ENCODE measurements at regions not wholly inside any gene's neighbourhood (a gene's known extent, or its start where the extent isn't known, plus 50 kb on each side); places are given as distances from the start of the nearest gene placed in this dataset.

GRCh38 chr2:18125303-18125702, 246.8 kb downstream of the KCNS3 start:
- Histone ChIP-seq H3K4me1 (ENCODE audit: control insufficient read depth in 2 of 2, insufficient read depth in 2 of 2, low read length in 2 of 2) (no peaks in the 10 kb centered on the region), H3K27me3 (replicated peaks in 1 of 4; ENCODE audit: control extremely low read depth in 1 of 4, control insufficient read depth in 3 of 4, insufficient read depth in 4 of 4, low read length in 3 of 4) (peaks cover 0 to 10% (median 2%) of the 10 kb centered on the region in 4 experiments), H3K4me3 (ENCODE audit: control extremely low read depth in 1 of 5, extremely low read depth in 1 of 5, insufficient read depth in 1 of 5, low read depth in 2 of 5, low read length in 4 of 5) (no peak overlapping the region), H3K4me2 (replicated peaks; ENCODE audit: low read depth, low read length, poor library complexity, severe bottlenecking) (no peak overlapping the region), H3K79me2 (ENCODE audit: control insufficient read depth, insufficient read depth, low read length) (no peaks in the 10 kb centered on the region), H3K9me3 (ENCODE audit: control extremely low read depth in 1 of 3, control insufficient read depth in 2 of 3, insufficient read depth in 1 of 3, low read length in 2 of 3) (no peaks in the 10 kb centered on the region), H3K9ac (ENCODE audit: low read length) (no peak overlapping the region), H3K27ac (ENCODE audit: low read length in 2 of 2) (no peak overlapping the region), H3K36me3 (replicated peaks in 1 of 2; ENCODE audit: control extremely low read depth in 1 of 2, control insufficient read depth in 1 of 2, extremely low read depth in 1 of 2, insufficient read depth in 2 of 2, low read length in 1 of 2) (no peaks in the 10 kb centered on the region), H4K20me1 (ENCODE audit: control insufficient read depth, insufficient read depth, low read length, poor library complexity, severe bottlenecking) (no peaks in the 10 kb centered on the region), H2AFZ (ENCODE audit: insufficient read depth, low read depth, low read length, poor library complexity, severe bottlenecking) (no peak overlapping the region)
- intact Hi-C loops (cut with micrococcal nuclease): no loop called here
- CTCF ChIA-PET: no interaction called here
- POLR2A ChIA-PET: interaction anchor here (0.7 kb wide), 1 partner anchor 241 kb away, joined by 3 read pairs; no protein-coding TSS in a partner anchor
- TF ChIP-seq CTCF (IDR thresholded peaks at IDR 0.05) (no peak), EZH2 (IDR thresholded peaks at IDR 0.05; ENCODE audit: borderline replicate concordance, insufficient read depth, low read depth, low read length, poor library complexity, severe bottlenecking) (no peak)
- Mint-ChIP-seq H3K9me3 (ENCODE audit: insufficient read depth) (no peaks in the 10 kb centered on the region), H3K4me1 (peaks cover 4% of the 10 kb centered on the region), H3K27ac (no peak overlapping the region), H3K4me3 (no peak overlapping the region), H3K27me3 (peaks cover 28% of the 10 kb centered on the region)
- WGBS (ENCODE audit: insufficient coverage): 100% methylated on average over 1 of the region's 1 CpG
- ATAC-seq (ENCODE audit: low read depth) (no peak), DNase-seq (no peak)

GRCh38 chr2:18124116-18124835, 245.8 kb downstream of the KCNS3 start:
- Mint-ChIP-seq H3K4me3 (no peak overlapping the region), H3K4me1 (peaks cover 4% of the 10 kb centered on the region), H3K27me3 (peaks cover 34% of the 10 kb centered on the region), H3K9me3 (ENCODE audit: insufficient read depth) (no peaks in the 10 kb centered on the region), H3K27ac (no peak overlapping the region)
- no peaks in the 10 kb centered on the region for H3K4me1 ChIP-seq (ENCODE audit: control insufficient read depth in 2 of 2, insufficient read depth in 2 of 2, low read length in 2 of 2)
- H3K9ac ChIP-seq (ENCODE audit: low read length): no peak overlapping the region
- intact Hi-C loops (cut with micrococcal nuclease): no loop called here
- ChIA-PET POLR2A (no interaction called here), CTCF (interaction anchor here (1.1 kb wide), 1 partner anchor 25 kb away, joined by 4 read pairs; no protein-coding TSS in a partner anchor)
- no peak overlapping the region for H3K4me3 ChIP-seq (ENCODE audit: control extremely low read depth in 1 of 5, extremely low read depth in 1 of 5, insufficient read depth in 1 of 5, low read depth in 2 of 5, low read length in 4 of 5)
- no peak overlapping the region for H3K27ac ChIP-seq (ENCODE audit: low read length in 2 of 2)
- WGBS (ENCODE audit: insufficient coverage): 91% methylated on average over 1 of the region's 6 CpGs
- DNase-seq (no peak), ATAC-seq (ENCODE audit: low read depth) (no peak)
- no peaks in the 10 kb centered on the region for H3K79me2 ChIP-seq (ENCODE audit: control insufficient read depth, insufficient read depth, low read length)
- H3K36me3 ChIP-seq (replicated peaks in 1 of 2; ENCODE audit: control extremely low read depth in 1 of 2, control insufficient read depth in 1 of 2, extremely low read depth in 1 of 2, insufficient read depth in 2 of 2, low read length in 1 of 2): no peaks in the 10 kb centered on the region
- H3K4me2 ChIP-seq (replicated peaks; ENCODE audit: low read depth, low read length, poor library complexity, severe bottlenecking): no peak overlapping the region
- no peak overlapping the region for H2AFZ ChIP-seq (ENCODE audit: insufficient read depth, low read depth, low read length, poor library complexity, severe bottlenecking)
- H3K27me3 ChIP-seq (replicated peaks in 1 of 4; ENCODE audit: control extremely low read depth in 1 of 4, control insufficient read depth in 3 of 4, insufficient read depth in 4 of 4, low read length in 3 of 4): peaks cover 0 to 13% (median 2%) of the 10 kb centered on the region in 4 experiments
- no peaks in the 10 kb centered on the region for H3K9me3 ChIP-seq (ENCODE audit: control extremely low read depth in 1 of 3, control insufficient read depth in 2 of 3, insufficient read depth in 1 of 3, low read length in 2 of 3)
- no peaks in the 10 kb centered on the region for H4K20me1 ChIP-seq (ENCODE audit: control insufficient read depth, insufficient read depth, low read length, poor library complexity, severe bottlenecking)
- no peak for TF ChIP-seq EZH2 (IDR thresholded peaks at IDR 0.05; ENCODE audit: borderline replicate concordance, insufficient read depth, low read depth, low read length, poor library complexity, severe bottlenecking)
- TF ChIP-seq CTCF (IDR thresholded peaks at IDR 0.05): no peak

Measured in B cell (primary cell).